ENCODE measurements at regions not wholly inside any gene's neighbourhood (a gene's known extent, or its start where the extent isn't known, plus 50 kb on each side); places are given as distances from the start of the nearest gene placed in this dataset.

DNA sequence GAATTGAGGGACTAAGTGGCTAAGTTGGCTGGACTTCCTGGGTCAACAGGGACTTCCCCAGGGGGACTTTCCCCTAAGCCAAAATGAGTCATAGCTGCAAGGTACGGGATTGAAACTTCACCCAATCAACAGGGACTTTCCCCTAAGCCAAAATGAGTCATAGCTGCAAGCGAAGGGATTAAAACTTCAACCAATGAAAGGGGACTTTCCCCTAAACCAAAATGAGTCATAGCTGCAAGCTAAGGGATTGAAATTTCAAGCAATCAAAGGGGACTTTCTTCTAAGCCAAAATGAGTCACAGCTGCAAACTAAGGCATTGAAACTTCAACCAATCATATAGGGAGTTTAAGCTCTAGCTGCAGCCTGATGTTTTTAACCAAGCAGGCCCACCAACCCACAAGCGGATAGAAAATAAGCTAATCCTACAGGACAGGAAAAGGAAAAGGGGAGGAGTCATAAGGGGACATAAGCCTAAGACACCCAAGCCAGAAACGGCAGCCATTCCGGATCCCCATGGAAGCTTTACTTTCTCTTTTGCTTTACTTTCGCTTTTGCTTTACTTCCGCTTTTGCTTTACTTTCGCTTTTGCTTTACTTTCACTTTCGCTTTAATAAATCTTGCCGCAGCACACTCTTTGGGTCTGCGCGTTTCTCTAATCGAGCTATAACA is 1375.4 kb upstream of the CELF4 start:
- TF ChIP-seq, protein P1, sequence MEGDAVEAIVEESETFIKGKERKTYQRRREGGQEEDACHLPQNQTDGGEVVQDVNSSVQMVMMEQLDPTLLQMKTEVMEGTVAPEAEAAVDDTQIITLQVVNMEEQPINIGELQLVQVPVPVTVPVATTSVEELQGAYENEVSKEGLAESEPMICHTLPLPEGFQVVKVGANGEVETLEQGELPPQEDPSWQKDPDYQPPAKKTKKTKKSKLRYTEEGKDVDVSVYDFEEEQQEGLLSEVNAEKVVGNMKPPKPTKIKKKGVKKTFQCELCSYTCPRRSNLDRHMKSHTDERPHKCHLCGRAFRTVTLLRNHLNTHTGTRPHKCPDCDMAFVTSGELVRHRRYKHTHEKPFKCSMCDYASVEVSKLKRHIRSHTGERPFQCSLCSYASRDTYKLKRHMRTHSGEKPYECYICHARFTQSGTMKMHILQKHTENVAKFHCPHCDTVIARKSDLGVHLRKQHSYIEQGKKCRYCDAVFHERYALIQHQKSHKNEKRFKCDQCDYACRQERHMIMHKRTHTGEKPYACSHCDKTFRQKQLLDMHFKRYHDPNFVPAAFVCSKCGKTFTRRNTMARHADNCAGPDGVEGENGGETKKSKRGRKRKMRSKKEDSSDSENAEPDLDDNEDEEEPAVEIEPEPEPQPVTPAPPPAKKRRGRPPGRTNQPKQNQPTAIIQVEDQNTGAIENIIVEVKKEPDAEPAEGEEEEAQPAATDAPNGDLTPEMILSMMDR (IDR thresholded peaks at IDR 0.05; ENCODE audit: low read length): no peak
- TF ChIP-seq EZH2 (IDR thresholded peaks at IDR 0.05; ENCODE audit: borderline replicate concordance, low read length): no peak
